ENCODE measurements at regions not wholly inside any gene's neighbourhood (a gene's known extent, or its start where the extent isn't known, plus 50 kb on each side); places are given as distances from the start of the nearest gene placed in this dataset.

GRCh38 chr11:24389575-24389974, 107.3 kb upstream of the LUZP2 start:
- H3K27me3 ChIP-seq (replicated peaks; ENCODE audit: insufficient read depth, low read length): no peaks in the 10 kb centered on the region
- TF ChIP-seq EZH2 (optimal IDR thresholded peaks at IDR 0.05; ENCODE audit: low read depth, low read length) (no peak), EZH2phosphoT487 (IDR thresholded peaks at IDR 0.05; ENCODE audit: low read length) (no peak), CTCF (IDR thresholded peaks at IDR 0.05; ENCODE audit: low read length) (no peak)

GRCh38 chr11:24390016-24390415, 106.8 kb upstream of the LUZP2 start:
- H3K79me2 ChIP-seq (ENCODE audit: low read length): no peaks in the 10 kb centered on the region
- H2AFZ ChIP-seq (ENCODE audit: low read length): no peak overlapping the region
- H3K36me3 ChIP-seq (replicated peaks; ENCODE audit: insufficient read depth, low read length): no peaks in the 10 kb centered on the region
- H4K20me1 ChIP-seq (ENCODE audit: insufficient read depth, low read length): no peaks in the 10 kb centered on the region
- H3K9ac ChIP-seq (ENCODE audit: low read length): no peak overlapping the region
- no peaks in the 10 kb centered on the region for H3F3A ChIP-seq (ENCODE audit: insufficient read depth, low read length)
- H3K27me3 ChIP-seq (replicated peaks; ENCODE audit: insufficient read depth, low read length): no peaks in the 10 kb centered on the region
- H3K4me2 ChIP-seq (ENCODE audit: low read depth, low read length): no peak overlapping the region
- no peak overlapping the region for H3K27ac ChIP-seq (ENCODE audit: low read length)
- TF ChIP-seq CTCF (IDR thresholded peaks at IDR 0.05; ENCODE audit: low read length) (no peak), EZH2phosphoT487 (IDR thresholded peaks at IDR 0.05; ENCODE audit: low read length) (no peak), EZH2 (optimal IDR thresholded peaks at IDR 0.05; ENCODE audit: low read depth, low read length) (no peak)
- H3K4me3 ChIP-seq (ENCODE audit: low read length): no peak overlapping the region
- DNase-seq: no peak
- no peaks in the 10 kb centered on the region for H3K4me1 ChIP-seq (ENCODE audit: low read length)
- no peaks in the 10 kb centered on the region for H3K9me2 ChIP-seq (replicated peaks; ENCODE audit: insufficient read depth, low read length)
- H3K9me3 ChIP-seq (replicated peaks; ENCODE audit: insufficient read depth, low read length): no peaks in the 10 kb centered on the region

More at GRCh38 chr11:24389575-24389974, 107.3 kb upstream of the LUZP2 start:
- H3K9me2 ChIP-seq (replicated peaks; ENCODE audit: insufficient read depth, low read length): no peaks in the 10 kb centered on the region
- no peaks in the 10 kb centered on the region for H3K36me3 ChIP-seq (replicated peaks; ENCODE audit: insufficient read depth, low read length)
- no peaks in the 10 kb centered on the region for H3K9me3 ChIP-seq (replicated peaks; ENCODE audit: insufficient read depth, low read length)
- no peak overlapping the region for H3K27ac ChIP-seq (ENCODE audit: low read length)
- H3F3A ChIP-seq (ENCODE audit: insufficient read depth, low read length): no peaks in the 10 kb centered on the region
- no peaks in the 10 kb centered on the region for H4K20me1 ChIP-seq (ENCODE audit: insufficient read depth, low read length)
- H3K79me2 ChIP-seq (ENCODE audit: low read length): no peaks in the 10 kb centered on the region
- no peak overlapping the region for H3K4me2 ChIP-seq (ENCODE audit: low read depth, low read length)
- H2AFZ ChIP-seq (ENCODE audit: low read length): no peak overlapping the region
- no peak overlapping the region for H3K9ac ChIP-seq (ENCODE audit: low read length)
- no peak for DNase-seq
- no peaks in the 10 kb centered on the region for H3K4me1 ChIP-seq (ENCODE audit: low read length)
- H3K4me3 ChIP-seq (ENCODE audit: low read length): no peak overlapping the region

DNA sequence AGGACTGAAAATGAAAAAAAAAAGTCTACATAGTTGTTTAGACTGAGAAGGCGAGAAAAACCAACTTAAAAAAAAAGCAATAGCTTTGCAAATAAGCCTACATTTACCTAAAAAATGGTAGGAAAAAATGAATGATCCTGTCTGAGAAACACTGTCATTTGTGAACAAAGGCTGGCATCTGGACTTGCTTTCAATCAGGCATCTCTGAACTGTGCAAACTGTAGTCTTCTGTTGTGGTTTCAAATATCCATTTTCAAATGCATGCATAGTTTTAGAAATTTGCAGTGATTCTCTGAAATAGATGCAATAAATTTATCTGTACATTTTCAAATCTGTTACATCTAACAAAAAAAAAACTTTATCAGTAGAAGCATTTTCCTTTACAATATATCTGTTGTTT, 106.1 kb upstream of the LUZP2 start:
- no peak overlapping the region for H3K4me3 ChIP-seq (ENCODE audit: low read length)
- H3K27me3 ChIP-seq (replicated peaks; ENCODE audit: insufficient read depth, low read length): no peaks in the 10 kb centered on the region
- H3K4me1 ChIP-seq (ENCODE audit: low read length): no peaks in the 10 kb centered on the region
- H3K9me2 ChIP-seq (replicated peaks; ENCODE audit: insufficient read depth, low read length): no peaks in the 10 kb centered on the region
- DNase-seq: no peak
- no peaks in the 10 kb centered on the region for H3K79me2 ChIP-seq (ENCODE audit: low read length)
- no peak for TF ChIP-seq CTCF (IDR thresholded peaks at IDR 0.05; ENCODE audit: low read length)
- no peak for TF ChIP-seq EZH2phosphoT487 (IDR thresholded peaks at IDR 0.05; ENCODE audit: low read length)
- TF ChIP-seq EZH2 (optimal IDR thresholded peaks at IDR 0.05; ENCODE audit: low read depth, low read length): no peak
- H3K9me3 ChIP-seq (replicated peaks; ENCODE audit: insufficient read depth, low read length): no peaks in the 10 kb centered on the region
- H2AFZ ChIP-seq (ENCODE audit: low read length): no peak overlapping the region
- no peak overlapping the region for H3K4me2 ChIP-seq (ENCODE audit: low read depth, low read length)
- no peaks in the 10 kb centered on the region for H3K36me3 ChIP-seq (replicated peaks; ENCODE audit: insufficient read depth, low read length)
- H3K9ac ChIP-seq (ENCODE audit: low read length): no peak overlapping the region
- H3K27ac ChIP-seq (ENCODE audit: low read length): no peak overlapping the region
- H4K20me1 ChIP-seq (ENCODE audit: insufficient read depth, low read length): no peaks in the 10 kb centered on the region
- no peaks in the 10 kb centered on the region for H3F3A ChIP-seq (ENCODE audit: insufficient read depth, low read length)

Measured in MM.1S (cell line).